GM19023 (cell line): ENCODE measurements at regions not wholly inside any gene's neighbourhood (a gene's known extent, or its start where the extent isn't known, plus 50 kb on each side); places are given as distances from the start of the nearest gene placed in this dataset.

Experiments
- ATAC-seq: cut with Tn5 transposase; IDR thresholded peaks from one replicate; pipeline ENCODE4 v1.9.1; 2021; ENCODE audit warnings: mild to moderate bottlenecking, moderate library complexity; ENCODE audit not compliant: unreplicated experiment

DNA sequence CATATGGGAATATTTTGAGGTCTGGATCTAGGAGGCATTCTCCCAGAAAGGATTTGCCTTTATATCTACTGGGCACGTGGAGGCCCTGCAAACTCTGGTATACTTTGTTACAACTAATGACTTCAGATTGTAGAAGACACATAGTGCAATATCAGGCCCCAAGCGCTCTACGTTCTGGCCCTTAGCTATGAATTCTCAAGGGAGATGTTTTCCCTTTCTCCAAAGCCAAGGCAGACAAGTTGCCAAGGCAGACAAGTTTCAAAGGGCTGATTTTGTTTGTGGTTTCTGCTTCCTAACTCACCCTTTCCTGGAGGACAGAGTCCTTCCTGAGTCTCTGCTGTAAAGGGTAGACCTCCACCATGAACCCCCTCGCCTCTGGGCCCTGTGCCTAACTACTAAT is 99.4 kb upstream of the CTTNBP2 start:
- no peak for ATAC-seq

DNA sequence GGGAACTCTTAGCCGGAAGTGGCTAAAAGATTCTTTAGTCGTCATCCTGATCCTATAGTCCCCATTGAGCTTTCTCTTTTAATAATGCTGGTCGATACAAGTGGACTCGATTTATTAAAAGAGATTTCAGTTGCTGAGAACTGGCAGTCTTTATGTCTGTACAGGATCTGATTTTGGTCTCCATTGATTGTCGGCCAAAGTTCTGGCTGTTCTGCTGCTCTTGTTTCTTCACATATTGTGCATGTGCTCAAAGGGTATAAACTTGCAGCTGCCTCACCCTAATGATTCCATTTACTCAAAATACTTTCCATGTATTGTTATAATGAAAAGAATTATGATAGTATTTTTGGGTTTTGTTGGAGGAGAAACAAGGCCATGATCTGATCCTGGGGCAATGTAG is 100.7 kb upstream of the CTTNBP2 start:
- ATAC-seq, result no peak

DNA sequence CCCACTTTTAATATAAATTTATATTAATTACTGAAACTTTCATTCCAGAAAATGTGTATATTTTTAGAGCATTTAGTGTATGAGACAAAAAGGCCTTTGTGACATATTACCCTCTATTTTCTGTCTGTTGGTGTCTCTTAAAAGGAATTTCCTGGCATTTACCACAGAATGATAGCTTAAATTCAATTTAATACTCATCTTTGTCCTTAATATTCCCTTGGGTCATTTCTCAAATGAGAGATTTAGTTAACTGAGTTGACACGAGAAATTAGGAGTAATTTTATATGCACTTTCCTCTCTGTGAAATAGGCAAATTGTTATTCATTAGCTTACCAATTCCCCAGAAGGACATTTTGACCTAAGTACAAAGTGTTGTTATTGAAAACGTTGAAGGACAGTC is 101.7 kb upstream of the CTTNBP2 start:
- ATAC-seq, result no peak

DNA sequence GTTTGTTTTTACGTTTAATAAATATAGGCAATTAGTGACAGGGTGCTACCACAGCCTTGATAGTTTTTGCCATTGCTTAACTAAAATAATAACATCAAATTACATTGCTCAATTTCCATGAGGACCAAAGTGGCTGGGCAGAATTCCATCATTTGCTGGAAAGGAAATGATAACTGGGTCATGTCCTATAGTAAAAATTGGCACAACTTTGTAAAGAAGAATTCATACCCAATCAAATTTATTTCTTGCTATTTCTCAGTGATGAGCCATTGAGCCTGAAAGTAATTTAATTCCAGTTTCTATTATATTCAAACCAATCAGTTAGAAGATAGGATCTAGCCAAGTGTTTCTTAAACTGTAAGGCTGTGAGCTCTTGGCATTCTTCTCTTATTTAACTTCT is 102.2 kb upstream of the CTTNBP2 start:
- no peak for ATAC-seq

DNA sequence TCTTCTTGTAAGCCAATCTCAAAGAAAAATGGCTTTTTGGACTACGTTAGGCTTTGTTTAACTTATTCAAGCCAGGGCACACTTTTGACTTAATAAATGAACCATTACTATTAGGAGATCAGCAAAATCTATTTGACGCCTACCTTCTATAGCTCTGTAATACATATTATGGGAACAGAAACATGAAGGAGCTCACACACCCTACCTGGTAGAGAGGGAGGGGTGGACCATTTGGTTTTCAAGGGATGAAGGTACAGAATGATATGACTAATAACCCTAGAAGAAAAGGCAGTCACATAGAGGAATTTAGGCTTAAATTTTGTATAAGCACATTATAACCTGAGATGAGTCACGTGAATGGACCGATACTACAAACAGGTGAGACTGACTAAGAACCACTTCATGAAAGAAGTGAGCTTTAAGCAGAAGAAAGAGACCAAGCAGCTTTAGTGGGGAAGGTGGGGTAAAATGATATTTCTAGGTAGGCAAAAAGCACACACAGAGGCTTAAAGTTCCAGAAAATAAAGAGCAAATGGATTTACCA is 106.8 kb upstream of the CTTNBP2 start:
- no peak for ATAC-seq

DNA sequence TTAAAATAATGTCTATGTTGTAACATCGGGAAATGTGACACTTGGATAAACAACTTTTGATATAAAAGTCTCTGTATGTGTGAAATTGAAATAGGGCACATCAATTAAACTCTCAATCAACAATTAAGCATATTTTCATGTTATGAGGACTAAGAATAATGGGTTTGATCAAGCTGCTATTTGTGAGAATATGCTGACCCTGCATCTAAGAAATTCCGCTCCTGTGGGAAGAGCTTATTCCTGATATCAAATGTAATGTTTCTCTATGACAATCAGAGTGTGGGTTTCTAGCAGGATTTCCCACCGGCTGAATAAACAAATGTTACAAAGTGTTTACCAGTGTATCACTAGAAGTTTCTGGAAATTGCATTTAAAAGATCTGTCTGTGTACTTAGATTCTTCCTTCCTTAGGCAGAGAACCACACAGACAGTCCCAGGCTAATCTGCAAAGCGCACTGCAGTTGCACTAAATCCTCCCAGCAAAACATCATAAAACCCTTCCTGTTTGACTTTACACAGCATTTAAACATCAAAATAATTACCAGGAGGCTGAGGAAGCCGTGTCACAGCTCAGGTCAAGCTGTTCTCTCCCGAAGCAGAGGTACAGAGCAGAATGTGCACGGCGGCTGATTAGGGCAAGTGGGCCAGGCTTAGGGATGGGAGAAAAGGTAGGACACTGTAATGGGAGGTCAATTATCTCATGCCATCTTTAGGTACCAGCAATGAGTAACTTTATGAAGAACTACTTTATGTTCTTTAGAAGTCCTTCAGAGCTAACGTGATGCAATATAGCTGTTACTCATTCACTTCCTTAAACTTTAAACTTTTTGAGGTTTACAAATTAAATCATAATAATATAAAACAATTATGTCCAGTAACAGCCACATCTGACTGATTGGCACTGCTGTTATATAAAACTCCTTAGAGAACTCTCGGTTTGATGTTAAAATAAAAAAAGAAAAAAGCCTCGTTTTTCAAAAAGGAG is 109.1 kb upstream of the CTTNBP2 start:
- ATAC-seq, result no peak

DNA sequence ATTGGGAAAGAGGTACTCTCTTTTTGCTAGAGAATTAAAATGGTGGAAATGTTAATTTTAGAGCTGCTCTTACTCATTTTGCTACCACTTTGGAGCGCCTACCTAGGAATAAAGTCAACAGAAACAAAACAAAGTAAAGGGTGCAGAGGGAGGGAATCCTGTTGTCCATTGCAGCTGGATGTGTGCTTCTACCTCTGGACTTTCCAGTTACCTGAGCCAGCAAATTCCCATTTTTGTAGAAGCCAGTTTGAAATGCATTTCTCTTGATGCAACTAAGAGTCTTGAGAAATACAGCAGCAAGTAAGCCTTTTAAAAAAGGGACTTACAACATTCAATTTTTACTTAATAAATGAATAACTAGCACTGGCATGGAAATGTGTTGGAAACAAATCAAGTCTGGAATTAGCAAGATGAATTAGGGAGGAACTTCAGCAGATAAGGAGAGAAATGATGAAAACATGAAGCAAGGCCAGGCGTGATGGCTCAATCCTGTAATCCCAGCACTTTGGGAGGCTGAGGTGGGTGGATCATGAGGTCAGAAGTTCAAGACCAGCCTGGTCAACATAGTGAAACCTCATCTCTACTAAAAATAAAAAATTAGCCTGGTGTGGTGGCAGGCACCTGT is 113.5 kb upstream of the CTTNBP2 start:
- no peak for ATAC-seq

DNA sequence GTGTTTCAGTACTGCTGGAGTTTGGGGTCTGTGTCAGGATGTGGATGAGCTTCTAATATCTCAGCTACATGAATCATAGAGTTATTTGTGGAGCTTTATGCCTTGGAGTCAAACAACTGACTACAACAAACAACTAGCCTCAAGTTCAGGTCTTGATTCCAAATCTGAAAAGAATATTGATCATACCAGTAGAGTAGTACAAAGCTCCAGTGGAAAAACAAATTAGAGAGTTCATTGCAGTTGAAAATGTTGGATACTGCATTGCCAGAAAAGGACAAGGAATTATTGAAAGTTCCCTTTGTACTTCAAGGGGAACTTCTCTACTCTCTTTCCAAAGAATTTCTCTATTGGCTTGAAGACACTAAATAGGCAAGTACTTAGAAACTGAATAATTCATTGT is 117.6 kb upstream of the CTTNBP2 start:
- ATAC-seq, result no peak

DNA sequence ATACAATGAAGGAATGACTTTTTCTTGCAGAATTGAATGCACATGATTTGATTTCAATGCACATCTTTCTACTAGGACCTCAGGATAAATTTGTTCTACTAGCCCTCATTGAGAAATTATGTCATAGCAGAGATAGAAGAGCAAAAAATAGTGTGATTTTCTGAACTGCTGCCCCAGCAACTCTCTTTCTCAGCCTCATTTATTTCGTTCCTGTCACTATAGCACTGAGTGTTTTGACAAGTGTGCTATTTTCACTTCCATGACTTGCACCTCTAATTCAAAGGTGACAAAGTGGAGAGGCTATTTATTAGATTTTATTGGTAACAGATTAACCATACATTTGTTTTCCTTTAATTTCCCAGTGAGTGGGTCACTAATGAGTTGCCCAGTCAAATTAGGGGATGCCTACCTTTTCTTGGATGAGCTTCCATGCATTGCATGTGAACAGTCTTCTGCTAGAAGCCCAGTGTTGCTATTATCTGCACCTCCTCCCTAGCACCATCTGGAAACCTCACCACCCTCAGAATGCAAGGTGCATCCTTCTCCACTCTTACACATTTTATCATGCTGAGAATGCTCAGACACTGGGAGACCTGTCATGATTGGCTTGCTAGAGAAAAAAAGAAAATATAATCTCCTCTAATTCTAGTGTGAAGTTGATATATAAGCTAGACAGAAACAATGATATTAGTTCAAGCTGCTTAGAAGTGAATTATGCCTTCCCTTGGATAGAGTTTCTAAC is 119.6 kb upstream of the CTTNBP2 start:
- ATAC-seq, result no peak

DNA sequence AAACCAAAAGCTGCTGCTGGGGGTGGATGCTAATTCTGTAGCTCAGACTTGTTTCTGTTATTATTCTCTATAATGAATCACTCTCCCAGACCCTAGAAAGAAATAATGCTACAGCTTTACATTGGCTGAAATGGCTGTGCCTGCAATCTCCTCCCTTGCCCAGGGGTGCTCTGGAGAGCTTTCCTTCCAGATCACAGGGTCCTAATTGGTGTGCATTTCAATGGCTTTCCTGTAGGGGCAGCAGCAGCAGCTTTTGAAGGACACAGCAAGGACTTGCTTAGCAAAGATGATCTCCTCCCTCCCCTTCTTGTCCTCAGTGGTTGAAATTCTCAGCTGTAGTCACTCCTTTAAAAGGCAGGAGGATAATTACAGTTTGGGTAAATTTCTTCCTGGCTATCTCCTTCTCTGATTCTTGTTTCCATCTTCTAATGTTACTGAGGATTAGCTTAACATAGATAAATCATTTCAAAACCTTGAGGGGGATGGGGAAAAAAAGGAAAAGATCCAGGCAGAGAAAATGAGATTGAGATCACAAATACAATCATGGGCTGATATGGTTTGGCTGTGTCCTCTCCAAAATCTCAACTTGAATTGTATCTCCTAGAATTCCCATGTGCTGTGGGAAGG is 120.2 kb upstream of the CTTNBP2 start:
- ATAC-seq, result peak; percentile 96

DNA sequence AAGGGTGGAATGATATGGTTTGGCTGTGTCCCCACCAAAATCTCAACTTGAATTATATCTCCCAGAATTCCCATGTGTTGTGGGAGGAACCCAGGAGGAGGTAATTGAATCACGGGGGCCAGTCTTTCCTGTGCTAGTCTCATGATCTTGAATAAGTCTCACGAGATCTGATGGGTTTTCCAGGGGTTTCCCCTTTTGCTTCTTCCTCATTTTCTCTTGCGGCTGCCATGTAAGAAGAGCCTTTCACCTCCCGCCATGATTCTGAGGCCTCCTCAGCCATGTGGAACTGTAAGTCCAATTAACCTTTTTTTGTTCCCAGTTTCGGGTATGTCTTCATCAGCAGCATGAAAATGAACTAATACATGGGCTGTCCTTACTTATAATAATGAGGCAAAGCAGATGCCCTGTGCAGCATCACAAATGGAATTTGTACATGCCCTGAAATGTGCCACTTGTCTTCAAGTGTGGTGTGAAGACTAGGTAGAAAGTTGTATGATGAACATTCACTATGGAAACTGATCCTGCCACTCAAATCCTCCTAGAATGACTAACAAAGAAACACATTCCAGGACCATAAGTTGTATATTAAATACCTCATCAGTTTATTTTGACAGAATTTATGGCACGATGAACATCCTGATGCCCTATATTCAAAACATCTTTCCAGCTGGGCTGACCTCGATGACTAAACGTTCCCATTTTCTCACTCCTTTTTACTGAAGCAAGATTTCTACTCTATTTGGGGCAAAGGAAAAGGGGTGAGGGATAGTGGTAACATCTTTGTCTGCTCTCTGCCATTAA is 122.8 kb upstream of the CTTNBP2 start:
- ATAC-seq, result no peak

DNA sequence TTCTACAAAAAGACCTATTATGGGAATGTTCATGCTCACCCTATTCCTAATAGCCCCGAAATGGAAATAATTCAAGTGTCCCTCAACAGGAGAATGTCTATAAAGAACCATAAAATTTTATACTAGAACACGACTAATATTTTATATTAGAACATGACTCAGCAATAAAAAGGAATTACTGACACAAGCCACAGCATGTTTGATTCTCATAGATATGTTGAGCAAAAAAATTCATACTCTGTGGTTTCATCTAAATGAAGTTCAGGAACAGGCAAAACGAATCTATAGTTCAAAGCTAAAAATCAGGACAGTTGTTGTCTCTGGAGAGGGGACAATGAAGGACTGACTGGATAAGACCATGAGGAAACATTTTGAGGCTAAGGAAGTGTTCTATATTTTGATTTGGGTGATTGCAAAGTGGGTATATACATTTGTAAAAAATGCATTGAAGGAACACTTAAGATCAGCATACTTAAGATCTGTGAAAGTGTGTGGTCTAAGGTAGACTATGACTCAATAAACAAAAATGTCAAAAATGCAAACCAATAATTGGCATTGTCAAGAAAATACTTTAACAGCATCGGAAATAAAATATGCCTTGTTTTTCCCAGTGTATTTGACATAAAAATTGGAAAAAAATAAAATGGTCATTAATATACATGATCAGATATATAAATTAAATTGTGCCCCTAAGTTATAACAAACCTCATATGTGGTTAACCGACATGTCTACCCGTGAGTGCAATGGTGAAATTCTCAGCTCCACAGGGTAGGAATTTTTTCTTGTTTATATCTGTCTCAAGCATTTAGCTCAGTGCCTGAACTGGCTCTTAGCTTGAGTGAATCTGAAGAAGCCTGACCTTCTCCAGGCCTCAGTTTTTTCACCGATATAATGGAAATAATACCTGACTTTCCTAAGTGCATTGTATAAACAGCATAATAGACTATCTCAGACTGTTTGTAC is 124.9 kb upstream of the CTTNBP2 start:
- ATAC-seq, result no peak

DNA sequence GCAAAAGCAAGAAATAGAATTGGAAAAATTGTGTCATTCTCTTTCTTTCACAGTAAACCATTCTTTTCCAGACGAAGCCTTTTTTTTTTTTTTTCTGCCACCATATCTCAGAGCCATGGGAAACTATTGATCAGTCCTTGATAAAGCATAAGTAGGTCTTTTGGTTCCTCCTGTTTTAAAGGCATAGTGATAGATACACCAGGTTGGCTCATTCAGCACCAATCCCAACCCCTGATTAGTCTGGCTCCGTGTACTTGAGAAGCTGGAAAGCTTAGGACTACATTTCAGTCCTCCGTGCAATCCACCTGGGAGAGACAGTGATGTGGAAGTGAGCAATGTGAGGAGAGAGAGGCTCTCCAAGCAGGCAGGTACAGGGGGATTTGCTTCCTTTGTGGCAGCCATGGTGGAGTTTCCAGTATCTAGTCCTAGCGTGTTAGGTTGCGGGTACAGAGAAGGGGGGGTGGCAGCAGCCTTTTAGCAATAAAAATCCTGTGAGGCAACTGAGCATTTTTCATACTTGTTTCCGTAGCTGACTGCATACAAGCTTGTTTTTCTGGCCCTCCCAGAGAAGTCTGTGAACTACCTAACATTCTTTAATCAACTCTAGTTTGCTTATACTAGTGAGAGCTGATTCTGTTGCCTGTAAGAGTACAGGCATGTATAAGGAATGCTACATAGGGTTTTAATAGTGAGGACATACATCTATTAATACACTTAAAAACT is 127.4 kb upstream of the CTTNBP2 start:
- no peak for ATAC-seq

DNA sequence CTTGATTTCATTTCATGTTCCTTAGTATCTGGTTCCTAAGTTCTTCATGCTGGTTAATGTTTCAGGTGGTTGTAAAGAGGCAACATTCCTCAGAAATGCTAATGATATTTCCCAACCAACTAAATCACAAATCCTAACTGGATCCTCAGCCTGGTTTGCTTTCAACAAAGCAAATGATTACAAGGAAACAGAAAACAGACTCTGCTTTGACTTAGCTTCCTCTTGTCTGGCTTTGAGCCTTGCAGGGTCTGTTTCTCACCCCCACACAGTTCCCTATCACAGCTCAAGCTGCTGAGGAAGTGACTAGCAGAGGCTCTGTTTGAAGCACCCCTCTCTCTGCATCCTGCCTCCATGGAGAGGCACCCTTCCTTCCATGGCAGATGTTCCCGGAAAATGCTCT is 130.2 kb upstream of the CTTNBP2 start:
- ATAC-seq, result no peak

DNA sequence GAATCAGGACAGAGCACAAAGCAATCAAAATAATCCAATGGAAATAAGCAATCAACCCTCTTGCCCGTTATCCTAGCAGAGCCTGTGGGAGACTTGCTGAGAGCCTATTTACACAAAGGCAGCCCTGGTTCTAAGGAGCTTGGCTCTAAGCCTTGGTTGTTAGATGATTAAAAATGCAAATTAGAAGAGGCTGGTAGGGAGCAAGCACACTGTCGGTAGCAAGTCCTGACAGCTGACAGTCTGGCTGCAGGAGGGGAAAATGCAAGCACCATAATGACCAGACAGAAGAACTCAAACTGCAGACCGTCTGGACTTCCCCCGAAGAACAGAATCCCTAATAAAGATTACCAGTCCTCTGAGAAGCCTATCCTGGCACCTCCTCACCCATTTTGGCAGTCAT is 131.8 kb upstream of the CTTNBP2 start:
- ATAC-seq, result no peak

DNA sequence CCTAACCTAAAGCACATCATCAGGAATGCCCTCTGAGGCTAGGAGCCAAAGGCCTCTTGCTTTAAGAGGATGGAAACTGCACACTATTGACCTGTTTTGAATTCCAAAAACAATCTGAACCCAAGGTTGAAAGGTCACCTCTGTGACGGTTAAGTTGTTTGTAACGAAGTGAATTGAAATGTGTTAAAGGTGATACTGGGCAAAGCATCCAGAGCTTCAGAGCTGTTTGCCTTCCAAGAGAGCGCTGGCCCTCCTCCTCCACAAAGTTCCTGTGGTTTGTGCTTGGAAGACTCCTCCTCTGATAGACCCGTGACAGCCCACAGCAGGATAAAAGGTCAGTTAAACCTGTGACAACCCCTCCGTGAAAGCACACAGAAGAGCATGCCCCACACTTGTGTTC is 133.7 kb upstream of the CTTNBP2 start:
- ATAC-seq, result no peak

DNA sequence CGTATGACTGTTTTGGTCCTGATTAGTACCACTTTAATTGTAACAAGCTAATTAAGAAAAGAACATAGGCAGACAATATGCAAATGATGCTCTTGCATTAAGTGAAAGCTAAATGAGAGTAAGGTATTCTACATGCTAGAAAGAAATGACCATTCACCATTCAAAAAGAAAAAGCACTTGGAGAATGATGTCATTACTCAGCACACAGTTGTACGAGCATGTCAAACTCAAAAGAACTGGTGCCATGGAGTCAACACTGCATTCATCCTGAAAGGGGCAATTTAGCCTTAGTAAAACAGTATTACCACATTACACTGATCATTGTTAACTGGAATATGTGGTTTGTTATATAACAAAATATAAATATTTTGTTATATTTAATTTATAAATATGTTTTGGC is 136.2 kb upstream of the CTTNBP2 start:
- ATAC-seq, result no peak

DNA sequence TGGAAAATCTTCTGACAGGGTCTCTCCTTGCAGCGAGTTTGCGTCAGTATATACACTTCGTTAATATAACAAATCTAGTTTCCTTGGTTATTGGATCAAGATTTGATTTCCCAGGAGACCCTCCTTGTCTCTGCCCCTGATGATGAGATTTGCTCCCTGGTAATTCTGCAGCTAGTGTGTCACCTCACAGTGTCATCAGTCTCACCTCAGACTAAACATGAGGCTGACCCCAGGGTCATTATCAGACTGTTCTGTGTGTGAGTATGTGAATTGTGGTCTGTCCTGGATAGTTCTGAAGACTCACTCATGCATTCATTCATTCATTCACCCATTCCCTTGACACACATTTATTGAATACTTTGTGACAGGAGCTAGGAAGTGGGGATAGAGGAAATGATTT is 138.4 kb upstream of the CTTNBP2 start:
- no peak for ATAC-seq
